Fibroblast of lung (primary cell): ENCODE measurements at regions not wholly inside any gene's neighbourhood (a gene's known extent, or its start where the extent isn't known, plus 50 kb on each side); places are given as distances from the start of the nearest gene placed in this dataset.

Experiments
- DNase-seq, 2 donors: peaks; one replicate each; pipeline versions ENCODE4 v3.0.0 to v3.0.0-alpha.2; 2010; ENCODE audit warnings: low read depth in 2 of 2
- H2AFZ ChIP-seq: 2 replicates; pipeline ENCODE4 v1.5.1; 2012; ENCODE audit warnings: low read length, control low read depth, inconsistent platforms
- H3K27ac ChIP-seq: 2 replicates; pipeline ENCODE4 v1.5.1; 2011; ENCODE audit warnings: low read length, control low read depth; ENCODE audit not compliant: insufficient read depth
- H3K27me3 ChIP-seq: 2 replicates; pipeline ENCODE4 v1.5.1; 2011; ENCODE audit warnings: mild to moderate bottlenecking, low read length; ENCODE audit not compliant: control insufficient read depth, insufficient read depth
- H3K36me3 ChIP-seq: 2 replicates; pipeline ENCODE4 v1.5.1; 2011; ENCODE audit warnings: low read length; ENCODE audit not compliant: control insufficient read depth, insufficient read depth
- H3K4me1 ChIP-seq: 2 replicates; pipeline ENCODE4 v1.5.1; 2011; ENCODE audit warnings: low read length; ENCODE audit not compliant: control insufficient read depth, insufficient read depth; ENCODE audit errors: extremely low read depth
- H3K4me2 ChIP-seq: 2 replicates; pipeline ENCODE4 v1.5.1; 2011; ENCODE audit warnings: low read length, control low read depth; ENCODE audit not compliant: insufficient read depth; ENCODE audit errors: extremely low read depth
- H3K4me3 ChIP-seq, 4 experiments: fragments of 200-600 bp in 1 of 4; sonication (generic) in 1 of 4; replicated peaks in 1 of 4; 2 replicates each; pipeline ENCODE4 v1.5.1; 2011 to 2016; ENCODE audit warnings: low read length in 4 of 4, low read depth in 3 of 4, mild to moderate bottlenecking in 3 of 4, control low read depth in 2 of 4, inconsistent platforms in 1 of 4, mixed read lengths in 1 of 4; ENCODE audit not compliant: insufficient read depth in 1 of 4; ENCODE audit errors: control extremely low read depth in 1 of 4
- H3K79me2 ChIP-seq: 2 replicates; pipeline ENCODE4 v1.5.1; 2012; ENCODE audit warnings: mild to moderate bottlenecking, low read length, inconsistent platforms; ENCODE audit not compliant: control insufficient read depth, insufficient read depth
- H3K9ac ChIP-seq: 2 replicates; pipeline ENCODE4 v1.5.1; 2011; ENCODE audit warnings: mild to moderate bottlenecking, low read length, control low read depth; ENCODE audit not compliant: insufficient read depth
- H3K9me3 ChIP-seq: 2 replicates; pipeline ENCODE4 v1.5.1; 2012; ENCODE audit warnings: low read depth, low read length; ENCODE audit not compliant: control insufficient read depth, insufficient read depth
- H4K20me1 ChIP-seq: 2 replicates; pipeline ENCODE4 v1.5.1; 2011; ENCODE audit warnings: low read length; ENCODE audit not compliant: control insufficient read depth, insufficient read depth; ENCODE audit errors: extremely low read depth
- EZH2 ChIP-seq: IDR thresholded peaks from 2 replicates; pipeline ENCODE4 v1.5.1; 2012; ENCODE audit warnings: low read length, control low read depth, mild to moderate bottlenecking; ENCODE audit errors: missing control alignments
- TF ChIP-seq, protein P1 (sequence below), 2 donors: IDR thresholded peaks in 1 of 2; conservative IDR thresholded peaks in 1 of 2; 1 replicate in 1 of 2; 2 replicates in 1 of 2; pipeline ENCODE4 v1.5.1; 2011 to 2012; ENCODE audit warnings: low read length in 2 of 2, control low read depth in 1 of 2, inconsistent platforms in 1 of 2, low read depth in 1 of 2, mild to moderate bottlenecking in 1 of 2

DNA sequence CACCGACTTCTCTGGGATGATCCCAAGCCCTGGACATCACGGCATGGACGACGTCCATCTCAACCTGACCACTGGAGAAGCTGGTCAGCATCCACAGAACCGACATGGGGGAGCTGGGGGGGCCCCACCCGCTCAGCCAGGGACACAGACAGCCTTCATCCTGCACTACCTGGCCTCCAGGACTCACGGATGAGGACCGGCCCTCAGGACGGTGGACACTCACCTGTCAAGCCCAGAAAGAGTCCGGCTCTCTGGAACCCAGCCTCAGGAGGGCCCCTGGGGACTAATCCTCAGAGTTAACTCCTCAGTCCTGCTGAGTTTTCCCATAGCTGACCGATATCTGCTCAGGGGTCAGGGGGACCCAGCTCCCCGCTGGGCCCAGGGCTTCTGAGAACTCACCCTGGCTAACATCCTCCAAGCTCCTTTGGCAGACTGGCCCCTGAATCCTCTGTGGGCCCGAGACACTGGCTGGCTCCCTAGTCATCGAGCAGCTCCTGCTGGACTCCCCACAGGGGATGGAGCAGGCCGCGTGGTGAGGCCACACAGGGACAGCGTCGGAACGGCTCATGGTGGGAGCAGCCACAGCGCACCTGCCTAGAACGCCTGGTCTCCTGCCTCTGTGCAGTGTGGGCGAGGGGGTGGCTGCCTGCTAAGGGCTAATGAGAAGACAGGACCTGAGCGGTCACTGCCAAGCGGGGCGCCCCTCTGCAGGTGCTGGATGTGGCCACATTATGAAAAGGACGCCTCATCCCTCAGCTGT lies 649.2 kb downstream of the BRD1 start:
- Histone ChIP-seq H3K4me1 (no peaks in the 10 kb centered on the region), H3K79me2 (no peaks in the 10 kb centered on the region), H3K4me3 (no peak overlapping the region), H3K4me2 (no peak overlapping the region), H3K36me3 (no peaks in the 10 kb centered on the region), H3K27me3 (no peaks in the 10 kb centered on the region), H2AFZ (no peak overlapping the region), H3K9me3 (no peaks in the 10 kb centered on the region), H3K27ac (no peak overlapping the region), H3K9ac (no peak overlapping the region), H4K20me1 (no peaks in the 10 kb centered on the region)
- DNase-seq = no peak
- TF ChIP-seq EZH2 = no peak
- TF ChIP-seq, protein P1, sequence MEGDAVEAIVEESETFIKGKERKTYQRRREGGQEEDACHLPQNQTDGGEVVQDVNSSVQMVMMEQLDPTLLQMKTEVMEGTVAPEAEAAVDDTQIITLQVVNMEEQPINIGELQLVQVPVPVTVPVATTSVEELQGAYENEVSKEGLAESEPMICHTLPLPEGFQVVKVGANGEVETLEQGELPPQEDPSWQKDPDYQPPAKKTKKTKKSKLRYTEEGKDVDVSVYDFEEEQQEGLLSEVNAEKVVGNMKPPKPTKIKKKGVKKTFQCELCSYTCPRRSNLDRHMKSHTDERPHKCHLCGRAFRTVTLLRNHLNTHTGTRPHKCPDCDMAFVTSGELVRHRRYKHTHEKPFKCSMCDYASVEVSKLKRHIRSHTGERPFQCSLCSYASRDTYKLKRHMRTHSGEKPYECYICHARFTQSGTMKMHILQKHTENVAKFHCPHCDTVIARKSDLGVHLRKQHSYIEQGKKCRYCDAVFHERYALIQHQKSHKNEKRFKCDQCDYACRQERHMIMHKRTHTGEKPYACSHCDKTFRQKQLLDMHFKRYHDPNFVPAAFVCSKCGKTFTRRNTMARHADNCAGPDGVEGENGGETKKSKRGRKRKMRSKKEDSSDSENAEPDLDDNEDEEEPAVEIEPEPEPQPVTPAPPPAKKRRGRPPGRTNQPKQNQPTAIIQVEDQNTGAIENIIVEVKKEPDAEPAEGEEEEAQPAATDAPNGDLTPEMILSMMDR (conservative IDR thresholded peaks at IDR 0.05 in 1 of 2, IDR thresholded peaks at IDR 0.05 in 1 of 2; ENCODE audit: low read depth in 1 of 2, low read length in 2 of 2) = no peak

DNA sequence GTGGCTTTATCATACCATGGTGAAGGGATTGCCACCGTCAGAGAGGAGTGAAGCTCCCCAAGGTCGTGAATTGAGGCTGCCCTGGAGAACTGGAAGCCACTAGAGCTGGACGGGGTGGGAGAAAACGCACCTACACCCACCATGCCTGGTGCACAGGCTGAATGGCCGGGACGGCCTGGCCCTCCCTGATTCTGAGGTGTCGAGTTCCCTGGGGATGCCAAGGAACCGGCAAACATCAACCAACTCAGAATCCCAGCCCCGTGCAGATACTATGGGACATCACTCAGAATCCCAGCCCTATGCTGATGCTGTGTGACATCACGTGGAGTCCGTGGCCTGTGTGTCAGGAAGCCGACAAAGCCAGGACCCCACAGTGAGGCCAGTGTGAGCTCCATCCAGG lies 650.0 kb downstream of the BRD1 start:
- Histone ChIP-seq H3K4me3 (no peak overlapping the region), H3K36me3 (no peaks in the 10 kb centered on the region), H2AFZ (no peak overlapping the region), H3K9ac (no peak overlapping the region), H3K4me2 (no peak overlapping the region), H3K27me3 (no peaks in the 10 kb centered on the region), H3K4me1 (no peaks in the 10 kb centered on the region), H3K79me2 (no peaks in the 10 kb centered on the region), H3K9me3 (no peaks in the 10 kb centered on the region), H4K20me1 (no peaks in the 10 kb centered on the region), H3K27ac (no peak overlapping the region)
- DNase-seq = no peak
- TF ChIP-seq, protein P1 (conservative IDR thresholded peaks at IDR 0.05 in 1 of 2, IDR thresholded peaks at IDR 0.05 in 1 of 2; ENCODE audit: low read depth in 1 of 2, low read length in 2 of 2) = no peak
- TF ChIP-seq EZH2 = no peak

DNA sequence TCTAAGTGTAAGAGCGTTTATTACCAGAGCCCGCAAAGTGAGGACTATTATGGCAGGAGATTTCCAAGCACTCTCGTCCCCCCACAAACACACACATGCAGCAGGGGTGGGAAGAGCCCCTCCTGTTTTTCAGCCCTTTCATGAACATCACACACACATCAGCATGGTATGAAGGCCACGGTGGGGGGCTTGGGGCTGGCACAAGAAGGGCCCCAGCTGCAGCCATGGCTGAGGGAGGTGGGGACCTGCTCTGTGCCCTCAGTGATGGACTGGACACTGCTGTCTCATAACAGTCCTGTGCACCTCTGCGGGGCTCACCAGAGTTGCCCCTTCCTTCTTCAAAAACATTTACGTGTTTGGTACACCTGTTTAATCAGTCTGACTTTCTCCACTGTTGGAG lies 650.7 kb downstream of the BRD1 start:
- Histone ChIP-seq H3K9me3 (no peaks in the 10 kb centered on the region), H3K36me3 (no peaks in the 10 kb centered on the region), H3K4me1 (no peaks in the 10 kb centered on the region), H2AFZ (no peak overlapping the region), H3K4me2 (no peak overlapping the region), H3K9ac (no peak overlapping the region), H3K27me3 (no peaks in the 10 kb centered on the region), H3K79me2 (no peaks in the 10 kb centered on the region), H3K4me3 (no peak overlapping the region), H3K27ac (no peak overlapping the region), H4K20me1 (no peaks in the 10 kb centered on the region)
- TF ChIP-seq, protein P1 (conservative IDR thresholded peaks at IDR 0.05 in 1 of 2, IDR thresholded peaks at IDR 0.05 in 1 of 2; ENCODE audit: low read depth in 1 of 2, low read length in 2 of 2) = no peak
- TF ChIP-seq EZH2 = no peak
- DNase-seq = no peak
